KMS-11 (cell line): ENCODE measurements at regions not wholly inside any gene's neighbourhood (a gene's known extent, or its start where the extent isn't known, plus 50 kb on each side); places are given as distances from the start of the nearest gene placed in this dataset.

Experiments
- H2AFZ ChIP-seq: fragments of 200-600 bp; sonication (generic); 2 replicates; pipeline ENCODE4 v1.6.1; 2016; ENCODE audit warnings: antibody characterized with exemption, mixed run types, low read depth
- H3K27ac ChIP-seq: fragments of 200-600 bp; sonication (generic); 2 replicates; pipeline ENCODE4 v1.6.1; 2016; ENCODE audit warnings: mild to moderate bottlenecking, mixed run types
- H3K27me3 ChIP-seq: fragments of 200-600 bp; sonication (generic); 2 replicates; pipeline ENCODE4 v1.6.1; 2017; ENCODE audit warnings: mild to moderate bottlenecking, low read depth, mixed run types, moderate library complexity; ENCODE audit not compliant: insufficient read depth
- H3K36me3 ChIP-seq: fragments of 200-600 bp; sonication (generic); 2 replicates; pipeline ENCODE4 v1.6.1; 2017; ENCODE audit warnings: mild to moderate bottlenecking, mixed run types; ENCODE audit not compliant: insufficient read depth
- H3K4me1 ChIP-seq: fragments of 200-600 bp; sonication (generic); 2 replicates; pipeline ENCODE4 v1.6.1; 2016; ENCODE audit warnings: mild to moderate bottlenecking, low read depth, mixed run types; ENCODE audit not compliant: poor library complexity, severe bottlenecking
- H3K4me2 ChIP-seq: fragments of 200-600 bp; sonication (generic); 2 replicates; pipeline ENCODE4 v1.7.0; 2016; ENCODE audit warnings: mild to moderate bottlenecking, mixed run types
- H3K4me3 ChIP-seq: fragments of 200-600 bp; sonication (generic); IDR thresholded peaks from 2 replicates; pipeline ENCODE4 v1.6.1; 2017; ENCODE audit warnings: low read depth, low read length, mixed read lengths; ENCODE audit not compliant: insufficient read depth
- H3K79me2 ChIP-seq: fragments of 200-600 bp; sonication (generic); 2 replicates; pipeline ENCODE4 v1.6.1; 2016; ENCODE audit warnings: low read depth, mixed run types; ENCODE audit not compliant: insufficient read depth
- H3K9ac ChIP-seq: fragments of 200-600 bp; sonication (generic); 2 replicates; pipeline ENCODE4 v1.6.1; 2016; ENCODE audit warnings: mild to moderate bottlenecking, mixed run types
- H4K20me1 ChIP-seq: fragments of 200-600 bp; sonication (generic); 2 replicates; pipeline ENCODE4 v1.6.1; 2016; ENCODE audit warnings: mild to moderate bottlenecking, mixed run types; ENCODE audit not compliant: insufficient read depth
- TF ChIP-seq, protein P1 (sequence below): fragments of 200-600 bp; sonication (generic); conservative IDR thresholded peaks from 2 replicates; pipeline ENCODE4 v1.6.1; 2017; ENCODE audit warnings: low read depth, mild to moderate bottlenecking, antibody characterized with exemption, low read length, moderate library complexity, mixed read lengths

GRCh38 chr11:39917256-39917655, 1542.2 kb downstream of the LRRC4C start:
- Histone ChIP-seq H3K4me3 (no peak overlapping the region), H3K36me3 (no peaks in the 10 kb centered on the region), H4K20me1 (no peaks in the 10 kb centered on the region), H3K27me3 (no peaks in the 10 kb centered on the region), H3K9ac (no peak overlapping the region), H2AFZ (no peak overlapping the region), H3K4me1 (no peaks in the 10 kb centered on the region), H3K79me2 (no peaks in the 10 kb centered on the region), H3K27ac (no peak overlapping the region), H3K4me2 (no peak overlapping the region)
- TF ChIP-seq, protein P1, sequence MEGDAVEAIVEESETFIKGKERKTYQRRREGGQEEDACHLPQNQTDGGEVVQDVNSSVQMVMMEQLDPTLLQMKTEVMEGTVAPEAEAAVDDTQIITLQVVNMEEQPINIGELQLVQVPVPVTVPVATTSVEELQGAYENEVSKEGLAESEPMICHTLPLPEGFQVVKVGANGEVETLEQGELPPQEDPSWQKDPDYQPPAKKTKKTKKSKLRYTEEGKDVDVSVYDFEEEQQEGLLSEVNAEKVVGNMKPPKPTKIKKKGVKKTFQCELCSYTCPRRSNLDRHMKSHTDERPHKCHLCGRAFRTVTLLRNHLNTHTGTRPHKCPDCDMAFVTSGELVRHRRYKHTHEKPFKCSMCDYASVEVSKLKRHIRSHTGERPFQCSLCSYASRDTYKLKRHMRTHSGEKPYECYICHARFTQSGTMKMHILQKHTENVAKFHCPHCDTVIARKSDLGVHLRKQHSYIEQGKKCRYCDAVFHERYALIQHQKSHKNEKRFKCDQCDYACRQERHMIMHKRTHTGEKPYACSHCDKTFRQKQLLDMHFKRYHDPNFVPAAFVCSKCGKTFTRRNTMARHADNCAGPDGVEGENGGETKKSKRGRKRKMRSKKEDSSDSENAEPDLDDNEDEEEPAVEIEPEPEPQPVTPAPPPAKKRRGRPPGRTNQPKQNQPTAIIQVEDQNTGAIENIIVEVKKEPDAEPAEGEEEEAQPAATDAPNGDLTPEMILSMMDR: no peak

DNA sequence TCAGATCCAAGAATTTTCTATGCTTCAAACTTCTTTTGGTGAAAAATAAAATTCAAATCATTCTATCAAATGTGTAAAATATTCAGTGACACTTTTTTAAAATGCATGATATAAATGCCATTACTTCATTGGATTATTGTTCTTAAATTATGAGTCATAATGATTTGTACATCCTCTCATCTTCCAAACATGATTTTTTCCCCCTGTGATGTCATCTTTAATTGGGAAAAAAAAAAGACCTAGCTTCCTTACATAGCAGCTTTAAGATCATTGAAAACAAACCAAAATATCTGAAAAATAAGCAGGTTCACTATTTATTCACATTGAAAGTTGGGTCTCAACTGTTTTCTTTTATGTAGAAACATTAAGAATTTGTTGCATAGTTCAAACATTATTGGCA, 1549.4 kb downstream of the LRRC4C start:
- TF ChIP-seq, protein P1: no peak
- no peaks in the 10 kb centered on the region for H3K79me2 ChIP-seq
- H3K4me2 ChIP-seq: no peak overlapping the region
- no peak overlapping the region for H2AFZ ChIP-seq
- no peak overlapping the region for H3K4me3 ChIP-seq
- no peak overlapping the region for H3K9ac ChIP-seq
- H4K20me1 ChIP-seq: no peaks in the 10 kb centered on the region
- H3K27me3 ChIP-seq: no peaks in the 10 kb centered on the region
- H3K27ac ChIP-seq: no peak overlapping the region
- no peaks in the 10 kb centered on the region for H3K4me1 ChIP-seq
- no peaks in the 10 kb centered on the region for H3K36me3 ChIP-seq

DNA sequence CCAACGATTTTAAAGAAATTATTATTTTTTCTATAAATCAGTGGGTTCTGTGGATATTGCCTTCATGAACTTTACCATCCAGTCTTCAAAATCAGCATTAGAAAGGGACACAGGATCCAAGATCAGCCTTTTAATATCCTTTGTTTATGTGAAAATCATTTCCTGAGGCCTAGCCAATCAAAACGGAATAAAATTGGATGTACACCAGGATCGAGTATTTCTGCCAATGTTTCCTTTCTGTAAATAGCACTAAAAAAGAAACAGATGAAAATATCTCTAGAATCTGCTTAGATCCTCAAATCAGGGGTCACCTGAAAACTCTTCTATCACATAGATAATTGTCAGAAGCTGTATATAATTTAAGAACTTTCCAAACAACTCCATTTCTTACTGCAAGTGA, 1598.5 kb downstream of the LRRC4C start:
- no peaks in the 10 kb centered on the region for H3K36me3 ChIP-seq
- H4K20me1 ChIP-seq: no peaks in the 10 kb centered on the region
- TF ChIP-seq, protein P1: no peak
- H3K4me3 ChIP-seq: no peak overlapping the region
- no peaks in the 10 kb centered on the region for H3K4me1 ChIP-seq
- H3K79me2 ChIP-seq: no peaks in the 10 kb centered on the region
- H3K9ac ChIP-seq: no peak overlapping the region
- no peak overlapping the region for H2AFZ ChIP-seq
- H3K27ac ChIP-seq: no peak overlapping the region
- H3K4me2 ChIP-seq: no peak overlapping the region
- no peaks in the 10 kb centered on the region for H3K27me3 ChIP-seq

DNA sequence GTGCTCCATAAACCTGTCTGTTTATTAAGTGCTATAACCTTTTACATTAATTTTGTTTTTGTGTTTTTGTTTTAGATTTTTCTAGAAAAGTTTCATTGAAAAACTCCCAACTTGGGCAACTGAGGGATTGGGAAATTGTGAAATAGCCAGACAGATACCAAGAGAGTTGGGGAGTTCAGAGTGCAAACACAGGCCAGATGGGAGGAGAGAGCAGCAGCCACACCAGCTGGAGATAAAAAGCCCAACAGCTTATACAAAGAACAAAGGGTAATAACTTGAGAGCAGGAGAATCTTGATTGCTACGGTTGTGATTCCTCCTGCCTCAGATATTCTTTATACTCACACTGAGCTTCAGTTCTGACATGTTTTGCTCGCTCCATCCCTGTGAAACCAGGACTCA, 1642.2 kb downstream of the LRRC4C start:
- Histone ChIP-seq H4K20me1 (no peaks in the 10 kb centered on the region), H2AFZ (no peak overlapping the region), H3K27me3 (no peaks in the 10 kb centered on the region), H3K27ac (no peak overlapping the region), H3K79me2 (no peaks in the 10 kb centered on the region), H3K4me1 (no peaks in the 10 kb centered on the region), H3K4me3 (no peak overlapping the region), H3K36me3 (no peaks in the 10 kb centered on the region), H3K4me2 (no peak overlapping the region), H3K9ac (no peak overlapping the region)
- TF ChIP-seq, protein P1: no peak

DNA sequence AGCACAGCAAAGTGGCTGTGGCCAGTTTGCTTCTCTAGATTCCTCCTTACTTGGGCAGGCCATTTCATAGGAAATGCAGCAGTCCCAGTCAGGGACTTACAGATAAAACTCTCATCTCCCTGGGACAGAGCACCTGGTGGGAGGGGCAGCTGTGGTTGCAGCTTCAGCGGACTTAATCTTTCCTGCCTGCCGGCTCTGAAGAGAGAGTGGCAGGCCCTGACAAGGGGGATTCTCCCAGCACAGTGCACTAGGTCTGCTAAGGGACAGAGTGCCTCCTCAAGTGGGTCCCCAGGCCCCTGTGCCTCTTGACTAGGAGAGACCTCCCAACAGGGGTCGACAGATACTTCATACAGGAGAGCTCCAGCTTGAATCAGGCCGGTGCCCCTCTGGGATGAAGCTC, 1649.1 kb downstream of the LRRC4C start:
- H3K27me3 ChIP-seq: no peaks in the 10 kb centered on the region
- no peaks in the 10 kb centered on the region for H4K20me1 ChIP-seq
- no peaks in the 10 kb centered on the region for H3K79me2 ChIP-seq
- H2AFZ ChIP-seq: no peak overlapping the region
- H3K4me1 ChIP-seq: no peaks in the 10 kb centered on the region
- H3K9ac ChIP-seq: no peak overlapping the region
- H3K36me3 ChIP-seq: no peaks in the 10 kb centered on the region
- H3K27ac ChIP-seq: no peak overlapping the region
- H3K4me3 ChIP-seq: no peak overlapping the region
- TF ChIP-seq, protein P1: no peak
- no peak overlapping the region for H3K4me2 ChIP-seq
